Pancreas (tissue), 10 donors: ENCODE measurements at regions not wholly inside any gene's neighbourhood (a gene's known extent, or its start where the extent isn't known, plus 50 kb on each side); places are given as distances from the start of the nearest gene placed in this dataset.

Experiments
- ATAC-seq, 4 donors: fragments of 200-7000 bp; cut with Tn5 transposase; one replicate each; pipeline versions ENCODE4 v1.8.0 to v1.9.1; 2020; ENCODE audit warnings: mild to moderate bottlenecking in 4 of 4, moderate library complexity in 4 of 4
- DNase-seq, 6 donors: peaks; one replicate each; pipeline ENCODE4 v3.0.0-alpha.2; 2020
- FAIRE-seq: peaks from 2 replicates; lab custom pipeline; 2012; peaks lifted over from hg19 to GRCh38; lab: Jason Lieb, UNC
- H3K27ac ChIP-seq, 4 donors: fragments of 200-600 bp; sonication (generic); 1 replicate in 3 of 4; 2 replicates in 1 of 4; pipeline versions ENCODE4 v1.5.0 to v1.8.0; 2020
- H3K27me3 ChIP-seq, 4 donors: fragments of 200-600 bp; one replicate each; pipeline ENCODE4 v1.8.0; 2021
- H3K36me3 ChIP-seq, 3 donors: fragments of 200-600 bp; sonication (generic) in 1 of 3; one replicate each; pipeline versions ENCODE4 v1.5.0 to v1.8.0; 2020 to 2021
- H3K4me1 ChIP-seq, 3 donors: fragments of 200-600 bp; one replicate each; pipeline ENCODE4 v1.8.0; 2021
- H3K4me3 ChIP-seq, 4 donors: fragments of 200-600 bp; sonication (generic) in 2 of 4; one replicate each; pipeline versions ENCODE4 v1.5.0 to v1.8.0; 2020 to 2021
- H3K9me3 ChIP-seq, 4 donors: fragments of 200-600 bp; one replicate each; pipeline ENCODE4 v1.8.0; 2021
- WGBS, 2 donors: extraction: QIAGEN DNeasy Blood & Tissue Kit; methylation state at CpG; one replicate each; pipeline ENCODE4 v1.1.7; 2013; 5-methylcytosine and 5-hydroxymethylcytosine counted together
- intact Hi-C, 3 donors: fragments of 100-400 bp; cut with DNase I; formaldehyde crosslinking; loops; one replicate each; pipeline versions ENCODE4 v1.11.1 to v1.14.2; 2022
- TF ChIP-seq, protein P1 (sequence below), 4 donors: fragments of 200-600 bp; sonication (generic) in 3 of 4; IDR thresholded peaks; one replicate each; pipeline versions ENCODE4 v1.5.0 to v1.8.0; 2021; ENCODE audit warnings: antibody characterized with exemption in 4 of 4
- donor health status: healthy with polysubstance abuse.
- donor health status: DM: no; HTN: no; CAD: no; lungs with moderate emphysema.
- donor health status: DM: no; HTN: no; CAD: no.
- donor health status: control.
- donor health status: control.
- donor health status: Bipolar disorder and iron deficiency.
- donor health status: DM: yes; HTN: yes; CAD: no.
- donor health status: DM: no; HTN: no; CAD: no.
- donor health status: DM: no; HTN: no; CAD: no.
- donor health status: DM: yes; HTN: yes; CAD: no.

DNA sequence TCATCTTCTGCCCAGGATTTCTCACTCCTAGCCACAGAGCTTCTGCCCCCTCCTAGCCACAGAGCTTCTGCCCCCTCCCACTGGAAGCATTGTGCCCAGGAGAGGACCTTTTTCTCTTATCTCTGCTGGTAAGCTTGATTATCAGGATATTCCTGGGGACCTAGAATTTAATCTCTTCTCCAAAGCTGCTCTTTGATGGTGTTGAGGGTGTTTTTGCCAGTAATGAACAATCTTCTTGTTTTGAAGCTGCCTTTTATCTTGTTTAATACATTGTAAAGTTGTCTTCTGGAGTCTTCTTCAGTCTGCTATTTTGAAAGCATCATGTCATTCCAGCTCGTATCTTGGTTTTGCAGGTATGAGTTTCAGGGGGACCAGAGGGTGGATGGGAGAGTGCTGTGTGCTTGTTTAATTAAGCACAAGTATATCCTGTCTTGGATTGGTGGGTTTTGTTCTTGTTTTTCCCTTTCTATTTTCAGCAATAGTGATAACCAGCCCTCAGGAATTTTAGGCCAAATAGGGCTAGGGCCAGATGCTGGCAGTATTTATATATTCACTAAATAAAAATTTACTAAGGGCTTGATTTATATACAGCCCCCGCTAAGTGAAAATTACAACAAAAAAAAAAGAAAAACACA is 214.0 kb upstream of the DMRT1 start:
- Histone ChIP-seq H3K36me3 (no peaks in the 10 kb centered on the region), H3K4me3 (no peak overlapping the region), H3K27ac (no peak overlapping the region), H3K9me3 (no peaks in the 10 kb centered on the region), H3K27me3 (no peaks in the 10 kb centered on the region), H3K4me1 (peaks cover 0 to 9% (median 0%) of the 10 kb centered on the region in 3 donors)
- TF ChIP-seq, protein P1, sequence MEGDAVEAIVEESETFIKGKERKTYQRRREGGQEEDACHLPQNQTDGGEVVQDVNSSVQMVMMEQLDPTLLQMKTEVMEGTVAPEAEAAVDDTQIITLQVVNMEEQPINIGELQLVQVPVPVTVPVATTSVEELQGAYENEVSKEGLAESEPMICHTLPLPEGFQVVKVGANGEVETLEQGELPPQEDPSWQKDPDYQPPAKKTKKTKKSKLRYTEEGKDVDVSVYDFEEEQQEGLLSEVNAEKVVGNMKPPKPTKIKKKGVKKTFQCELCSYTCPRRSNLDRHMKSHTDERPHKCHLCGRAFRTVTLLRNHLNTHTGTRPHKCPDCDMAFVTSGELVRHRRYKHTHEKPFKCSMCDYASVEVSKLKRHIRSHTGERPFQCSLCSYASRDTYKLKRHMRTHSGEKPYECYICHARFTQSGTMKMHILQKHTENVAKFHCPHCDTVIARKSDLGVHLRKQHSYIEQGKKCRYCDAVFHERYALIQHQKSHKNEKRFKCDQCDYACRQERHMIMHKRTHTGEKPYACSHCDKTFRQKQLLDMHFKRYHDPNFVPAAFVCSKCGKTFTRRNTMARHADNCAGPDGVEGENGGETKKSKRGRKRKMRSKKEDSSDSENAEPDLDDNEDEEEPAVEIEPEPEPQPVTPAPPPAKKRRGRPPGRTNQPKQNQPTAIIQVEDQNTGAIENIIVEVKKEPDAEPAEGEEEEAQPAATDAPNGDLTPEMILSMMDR (IDR thresholded peaks at IDR 0.05) = no peak
- no peak for ATAC-seq
- FAIRE-seq = no peak
- no peak for DNase-seq
- intact Hi-C loops = no loop called here
- WGBS, 2 donors = 68 to 70% methylated on average over 2 of the region's 2 CpGs

DNA sequence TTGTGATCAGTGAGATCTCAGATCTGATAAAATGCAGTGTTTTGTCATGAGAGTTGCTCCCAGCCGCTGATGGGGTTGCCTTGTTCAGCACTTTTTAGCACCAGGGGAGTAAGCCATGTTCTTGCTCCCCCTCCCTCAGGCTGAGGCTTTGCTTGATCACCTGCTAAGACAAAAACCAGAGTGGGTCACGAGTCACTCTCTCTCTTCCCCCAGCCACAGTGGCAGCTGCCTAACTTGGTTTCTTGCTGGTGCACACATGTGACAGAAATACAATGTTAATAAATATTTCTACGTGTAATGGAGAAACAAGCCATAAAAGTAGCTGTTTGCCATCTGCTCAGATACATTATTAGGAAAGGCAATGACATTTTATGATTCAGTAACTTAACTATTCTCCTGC is 212.4 kb upstream of the DMRT1 start:
- no peaks in the 10 kb centered on the region for H3K9me3 ChIP-seq
- H3K4me1 ChIP-seq = peaks cover 0 to 9% (median 0%) of the 10 kb centered on the region in 3 donors
- 64 to 94% methylated on average over 3 of the region's 3 CpGs for WGBS, 2 donors
- H3K27me3 ChIP-seq = no peaks in the 10 kb centered on the region
- DNase-seq (no peak), ATAC-seq (no peak), FAIRE-seq (no peak)
- intact Hi-C loops = no loop called here
- TF ChIP-seq, protein P1 (IDR thresholded peaks at IDR 0.05) = no peak
- H3K36me3 ChIP-seq = no peaks in the 10 kb centered on the region
- H3K4me3 ChIP-seq = no peak overlapping the region
- no peak overlapping the region for H3K27ac ChIP-seq

DNA sequence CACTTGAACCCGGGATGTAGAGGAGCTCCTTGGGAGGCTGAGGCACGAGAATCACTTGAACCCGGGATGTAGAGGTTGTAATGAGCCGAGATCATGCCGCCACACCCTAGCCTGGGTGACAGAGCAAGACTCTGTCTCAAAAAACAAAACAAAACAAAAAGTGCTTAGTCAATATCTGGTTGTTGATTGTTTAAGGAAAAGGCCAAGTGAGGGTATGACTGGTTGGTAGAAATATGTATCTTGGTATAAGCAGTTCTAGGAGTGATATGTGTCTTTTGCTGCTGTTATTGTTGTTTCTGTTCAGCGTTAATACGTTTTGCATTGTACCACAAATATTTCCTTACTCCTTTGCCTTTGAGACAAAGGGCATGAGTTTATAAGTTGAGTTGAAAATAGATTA is 210.7 kb upstream of the DMRT1 start:
- 93 to 94% methylated on average over 7 of the region's 7 CpGs for WGBS, 2 donors
- no peaks in the 10 kb centered on the region for H3K27me3 ChIP-seq

DNA sequence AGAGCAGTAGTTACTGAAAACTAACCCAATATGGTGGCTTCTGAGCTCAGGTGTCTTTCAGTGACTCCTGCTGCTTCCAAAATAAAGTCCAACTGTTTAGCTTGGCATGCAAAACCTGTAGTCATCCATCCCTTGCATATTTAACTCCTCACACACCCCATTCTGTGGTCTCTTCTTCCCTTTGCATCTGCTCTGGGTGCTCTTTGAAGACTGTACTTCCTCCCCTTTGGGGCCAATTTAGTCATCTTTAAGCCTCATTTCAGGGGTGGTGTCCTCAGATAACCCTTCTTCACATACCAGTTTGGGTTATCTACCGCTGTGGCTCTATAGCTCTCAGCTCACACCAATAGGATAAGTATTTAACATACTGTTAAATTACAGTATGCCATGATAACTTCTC is 209.9 kb upstream of the DMRT1 start:
- Histone ChIP-seq H3K36me3 (no peaks in the 10 kb centered on the region), H3K27me3 (no peaks in the 10 kb centered on the region), H3K9me3 (no peaks in the 10 kb centered on the region), H3K4me3 (no peak overlapping the region), H3K4me1 (no peaks in the 10 kb centered on the region), H3K27ac (no peak overlapping the region)
- FAIRE-seq = no peak
- intact Hi-C loops = no loop called here
- 91 to 96% methylated on average over 1 of the region's 1 CpG for WGBS, 2 donors
- no peak for ATAC-seq
- no peak for DNase-seq
- TF ChIP-seq, protein P1 (IDR thresholded peaks at IDR 0.05) = no peak

More for the DNA sequence above, 210.7 kb upstream of the DMRT1 start:
- TF ChIP-seq, protein P1 (IDR thresholded peaks at IDR 0.05) = no peak
- Histone ChIP-seq H3K36me3 (no peaks in the 10 kb centered on the region), H3K9me3 (no peaks in the 10 kb centered on the region), H3K4me3 (no peak overlapping the region), H3K4me1 (no peaks in the 10 kb centered on the region), H3K27ac (no peak overlapping the region)
- ATAC-seq (no peak), DNase-seq (no peak), FAIRE-seq (no peak)
- intact Hi-C loops = no loop called here

DNA sequence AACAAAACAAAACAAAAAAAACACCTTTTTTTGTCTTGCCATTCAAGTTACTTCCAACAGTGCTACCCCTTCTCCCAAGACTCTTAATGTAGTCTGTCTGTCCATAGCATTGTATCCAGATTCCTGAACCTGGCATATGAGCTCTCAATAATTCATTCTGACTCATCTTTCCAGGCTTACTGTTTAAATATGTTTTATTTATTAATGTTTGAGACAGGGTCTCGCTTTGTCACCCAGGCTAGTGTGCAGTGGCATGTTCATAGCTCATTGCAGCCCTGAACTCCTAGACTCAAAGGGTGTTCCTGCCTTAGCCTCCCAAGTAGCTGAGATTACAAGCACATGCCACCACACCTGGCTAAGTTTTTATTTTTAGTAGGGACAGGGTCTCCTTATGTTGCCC is 208.0 kb upstream of the DMRT1 start:
- Histone ChIP-seq H3K27me3 (no peaks in the 10 kb centered on the region), H3K27ac (no peak overlapping the region), H3K36me3 (no peaks in the 10 kb centered on the region), H3K4me1 (no peaks in the 10 kb centered on the region), H3K9me3 (no peaks in the 10 kb centered on the region), H3K4me3 (no peak overlapping the region)
- TF ChIP-seq, protein P1 (IDR thresholded peaks at IDR 0.05) = no peak
- WGBS, 2 donors = 94 to 98% methylated on average over 1 of the region's 1 CpG
- ATAC-seq (no peak), DNase-seq (no peak), FAIRE-seq (no peak)
- intact Hi-C loops = no loop called here
